GM23338 (cell line): ENCODE measurements at regions not wholly inside any gene's neighbourhood (a gene's known extent, or its start where the extent isn't known, plus 50 kb on each side); places are given as distances from the start of the nearest gene placed in this dataset.

Experiments
- ATAC-seq: fragments of 200-7000 bp; cut with Tn5 transposase; 3 replicates; pipeline ENCODE4 v1.9.1; 2020
- DNase-seq: peaks from one replicate; pipeline ENCODE4 v3.0.0-alpha.2; 2015; ENCODE audit warnings: low spot score
- H2AFZ ChIP-seq: fragments of 200-600 bp; sonication (generic); 2 replicates; pipeline ENCODE4 v1.8.0; 2016; ENCODE audit warnings: antibody characterized with exemption, mild to moderate bottlenecking, moderate library complexity
- H3F3A ChIP-seq: fragments of 200-600 bp; sonication (generic); replicated peaks from 2 replicates; pipeline ENCODE4 v1.8.0; 2017; ENCODE audit warnings: antibody characterized with exemption, mixed run types, low read depth
- H3K27ac ChIP-seq: fragments of 200-600 bp; sonication (generic); 2 replicates; pipeline ENCODE4 v1.6.1; 2016; ENCODE audit warnings: low read depth
- H3K27me3 ChIP-seq: fragments of 200-600 bp; sonication (generic); 2 replicates; pipeline ENCODE4 v1.8.0; 2016; ENCODE audit warnings: mild to moderate bottlenecking, mixed run types, moderate library complexity; ENCODE audit not compliant: insufficient read depth
- H3K36me3 ChIP-seq: fragments of 200-600 bp; sonication (generic); 2 replicates; pipeline ENCODE4 v1.8.0; 2016; ENCODE audit warnings: mild to moderate bottlenecking; ENCODE audit not compliant: insufficient read depth
- H3K4me1 ChIP-seq: fragments of 200-600 bp; sonication (generic); 2 replicates; pipeline ENCODE4 v1.8.0; 2016; ENCODE audit warnings: mild to moderate bottlenecking, moderate library complexity; ENCODE audit not compliant: insufficient read depth
- H3K4me2 ChIP-seq: fragments of 200-600 bp; sonication (generic); 2 replicates; pipeline ENCODE4 v1.7.1; 2017; ENCODE audit warnings: mixed run types
- H3K4me3 ChIP-seq: fragments of 200-600 bp; sonication (generic); 2 replicates; pipeline ENCODE4 v1.6.1; 2016; ENCODE audit warnings: mixed run types
- H3K79me2 ChIP-seq: fragments of 200-600 bp; sonication (generic); replicated peaks from 2 replicates; pipeline ENCODE4 v1.8.0; 2017; ENCODE audit warnings: mild to moderate bottlenecking; ENCODE audit not compliant: insufficient read depth
- H3K9me2 ChIP-seq: fragments of 200-600 bp; sonication (generic); 2 replicates; pipeline ENCODE4 v1.8.0; 2017; ENCODE audit not compliant: insufficient read depth
- H4K20me1 ChIP-seq: fragments of 200-600 bp; sonication (generic); replicated peaks from 2 replicates; pipeline ENCODE4 v1.8.0; 2017; ENCODE audit warnings: mild to moderate bottlenecking; ENCODE audit not compliant: insufficient read depth
- H3K27ac Mint-ChIP-seq: 2 replicates; pipeline ENCODE4 v1.8.0; 2020; ENCODE audit warnings: inconsistent platforms, mild to moderate bottlenecking, moderate library complexity, mixed read lengths
- H3K27me3 Mint-ChIP-seq: 3 replicates; pipeline ENCODE4 v1.8.0; 2022; ENCODE audit warnings: low read depth, mild to moderate bottlenecking, moderate library complexity, mixed read lengths, inconsistent platforms; ENCODE audit not compliant: insufficient read depth, poor library complexity
- H3K36me3 Mint-ChIP-seq: 3 replicates; pipeline ENCODE4 v1.8.0; 2021; ENCODE audit warnings: low read depth, mild to moderate bottlenecking, inconsistent platforms, moderate library complexity, mixed read lengths
- H3K4me1 Mint-ChIP-seq: 3 replicates; pipeline ENCODE4 v1.8.0; 2020; ENCODE audit warnings: mild to moderate bottlenecking, inconsistent platforms, mixed read lengths
- H3K4me3 Mint-ChIP-seq: 3 replicates; pipeline ENCODE4 v1.8.0; 2021; ENCODE audit warnings: moderate library complexity, mild to moderate bottlenecking, inconsistent platforms, mixed read lengths
- H3K9me3 Mint-ChIP-seq: 3 replicates; pipeline ENCODE4 v1.8.0; 2020; ENCODE audit warnings: moderate library complexity, mild to moderate bottlenecking, inconsistent platforms, mixed read lengths
- CREB1 ChIP-seq: fragments of 250-450 bp; sonication (Bioruptor Pico); IDR thresholded peaks from 2 replicates; pipeline ENCODE4 v1.5.0; 2020; ENCODE audit warnings: low read depth, mild to moderate bottlenecking, moderate library complexity
- CTCF ChIP-seq, 2 experiments: fragments of 200-600 bp in 1 of 2; sonication (generic) in 1 of 2; conservative IDR thresholded peaks; 2 replicates each; pipeline versions ENCODE4 v1.5.1 to v1.6.1; 2016 to 2017; ENCODE audit warnings: antibody characterized with exemption in 2 of 2, low read depth in 2 of 2, mild to moderate bottlenecking in 2 of 2, moderate library complexity in 1 of 2
- ETS1 ChIP-seq: IDR thresholded peaks from 2 replicates; pipeline ENCODE4 v1.6.1; 2016; ENCODE audit warnings: antibody characterized with exemption
- EZH2 ChIP-seq: fragments of 200-600 bp; sonication (generic); IDR thresholded peaks from one replicate; pipeline ENCODE4 v1.8.0; 2017; ENCODE audit warnings: antibody characterized with exemption, mild to moderate bottlenecking, low read depth; ENCODE audit not compliant: unreplicated experiment
- EZH2phosphoT487 ChIP-seq: fragments of 200-600 bp; sonication (generic); IDR thresholded peaks from one replicate; pipeline ENCODE4 v1.8.1; 2018; ENCODE audit warnings: antibody characterized with exemption; ENCODE audit not compliant: unreplicated experiment
- JUNB ChIP-seq: IDR thresholded peaks from one replicate; pipeline ENCODE4 v1.6.1; 2016; ENCODE audit warnings: antibody characterized with exemption; ENCODE audit not compliant: unreplicated experiment
- NANOG ChIP-seq: IDR thresholded peaks from 2 replicates; pipeline ENCODE4 v1.6.1; 2016; ENCODE audit warnings: antibody characterized with exemption, borderline replicate concordance
- POLR2AphosphoS5 ChIP-seq: IDR thresholded peaks from 2 replicates; pipeline ENCODE4 v1.6.1; 2016; ENCODE audit warnings: antibody characterized with exemption, low read depth
- REST ChIP-seq: IDR thresholded peaks from one replicate; pipeline ENCODE4 v1.6.1; 2018; ENCODE audit warnings: antibody characterized with exemption; ENCODE audit not compliant: unreplicated experiment
- STAT1 ChIP-seq: IDR thresholded peaks from one replicate; pipeline ENCODE4 v1.6.1; 2016; ENCODE audit warnings: antibody characterized with exemption; ENCODE audit not compliant: unreplicated experiment
- ZNF114 ChIP-seq: fragments of 250-450 bp; sonication (Bioruptor Pico); IDR thresholded peaks from 2 replicates; pipeline ENCODE4 v1.5.0; 2020; ENCODE audit warnings: mild to moderate bottlenecking, moderate library complexity
- ZNF331 ChIP-seq: fragments of 250-450 bp; sonication (Bioruptor Pico); IDR thresholded peaks from 2 replicates; pipeline ENCODE4 v1.5.0; 2020; ENCODE audit warnings: low read depth, mild to moderate bottlenecking, moderate library complexity
- ZNF462 ChIP-seq: fragments of 250-450 bp; sonication (Bioruptor Pico); IDR thresholded peaks from 2 replicates; pipeline ENCODE4 v1.5.0; 2020; ENCODE audit warnings: mild to moderate bottlenecking, moderate library complexity

DNA sequence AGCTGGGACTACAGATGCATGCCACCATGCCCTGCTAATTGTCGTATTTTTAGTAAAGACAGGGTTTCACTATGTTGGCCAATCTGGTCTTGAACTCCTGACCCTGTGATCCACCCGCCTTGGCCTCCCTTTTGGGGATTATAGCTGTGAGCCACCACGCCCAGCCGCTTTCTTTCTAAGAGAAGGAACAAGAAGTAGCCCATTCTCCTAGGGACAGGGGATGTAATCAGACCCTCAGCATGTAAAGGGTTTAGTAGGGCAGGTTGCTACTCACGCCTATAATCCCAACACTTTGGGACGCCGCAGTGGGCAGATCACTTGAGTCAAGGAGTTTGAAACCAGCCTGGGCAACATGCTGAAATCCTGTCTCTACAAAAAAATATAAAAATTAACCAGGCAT, 189.7 kb downstream of the TOMM20 start:
- H3K36me3 Mint-ChIP-seq, result no peaks in the 10 kb centered on the region
- no peak for ATAC-seq

More for the DNA sequence above, 189.7 kb downstream of the TOMM20 start:
- Histone ChIP-seq H3K36me3 (no peaks in the 10 kb centered on the region), H2AFZ (no peak overlapping the region), H3K4me3 (no peak overlapping the region), H3K79me2 (no peaks in the 10 kb centered on the region), H3K27me3 (no peaks in the 10 kb centered on the region), H3K27ac (no peak overlapping the region), H3F3A (no peaks in the 10 kb centered on the region), H3K9me2 (peaks cover 9% of the 10 kb centered on the region; the same call in 1 of the 2 replicates), H3K4me1 (no peaks in the 10 kb centered on the region), H3K4me2 (no peak overlapping the region), H4K20me1 (no peaks in the 10 kb centered on the region)
- Mint-ChIP-seq H3K9me3 (no peaks in the 10 kb centered on the region), H3K27me3 (no peaks in the 10 kb centered on the region), H3K4me1 (no peaks in the 10 kb centered on the region), H3K27ac (no peak overlapping the region), H3K4me3 (no peak overlapping the region)
- no peak for TF ChIP-seq EZH2
- no peak for TF ChIP-seq ZNF114 (CRISPR knock-in tag)
- no peak for TF ChIP-seq ZNF331 (CRISPR knock-in tag)
- no peak for TF ChIP-seq ZNF462 (CRISPR knock-in tag)
- no peak for TF ChIP-seq STAT1
- TF ChIP-seq NANOG, result no peak
- no peak for TF ChIP-seq EZH2phosphoT487
- no peak for TF ChIP-seq ETS1
- no peak for TF ChIP-seq JUNB
- no peak for TF ChIP-seq CTCF (conservative IDR thresholded peaks at IDR 0.05; ENCODE audit: low read depth in 2 of 2)
- TF ChIP-seq REST, result no peak
- no peak for TF ChIP-seq POLR2AphosphoS5
- TF ChIP-seq CREB1 (CRISPR knock-in tag), result no peak
- DNase-seq, result no peak
